Anterior cingulate cortex (tissue), 58 donors: ENCODE measurements at regions not wholly inside any gene's neighbourhood (a gene's known extent, or its start where the extent isn't known, plus 50 kb on each side); places are given as distances from the start of the nearest gene placed in this dataset.

Experiments
- DNase-seq, 58 donors: peaks; one replicate each; lab custom pipeline; 2025; lab: John Stamatoyannopoulos, UW

GRCh38 chr11:15610881-15611280 lies 496.2 kb downstream of the INSC start:
- DNase-seq = no peak

DNA sequence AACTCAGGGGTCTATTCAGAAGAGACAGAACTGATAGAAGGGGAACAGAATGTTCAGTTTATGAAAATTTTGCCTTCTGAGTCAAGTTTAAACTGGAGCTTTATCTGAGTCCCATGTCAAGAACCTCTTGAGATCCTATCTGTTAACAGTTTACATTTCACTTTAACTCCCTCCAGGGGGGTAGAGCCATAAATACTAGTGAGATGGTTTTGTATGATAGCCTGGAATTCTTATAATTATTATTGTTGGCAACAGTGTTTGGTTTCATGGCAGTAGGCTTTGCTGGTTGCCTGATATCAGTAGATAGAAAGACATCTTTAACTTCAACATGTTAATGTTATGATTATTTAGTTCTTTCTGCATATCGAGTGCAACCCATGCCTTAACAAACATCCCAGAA lies 498.5 kb downstream of the INSC start:
- no peak for DNase-seq

DNA sequence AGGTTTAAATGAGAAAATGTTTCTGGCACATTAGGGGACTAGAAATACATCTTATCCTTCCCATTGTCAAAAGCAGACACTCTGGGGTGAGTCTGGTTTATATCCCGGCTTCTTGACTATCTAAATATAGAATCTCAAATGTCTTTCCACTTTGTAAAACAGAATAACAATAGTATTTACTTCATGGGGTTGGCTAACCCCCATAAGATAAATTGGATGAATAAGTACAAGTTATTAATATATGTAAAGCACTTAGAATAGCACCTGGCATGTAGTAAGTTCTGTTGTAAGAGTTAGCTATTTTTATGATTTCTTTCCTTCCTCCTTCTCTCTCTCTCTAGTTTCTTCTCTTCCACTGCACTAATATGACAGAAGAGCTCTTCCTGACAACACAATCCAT lies 499.1 kb downstream of the INSC start:
- DNase-seq = no peak

DNA sequence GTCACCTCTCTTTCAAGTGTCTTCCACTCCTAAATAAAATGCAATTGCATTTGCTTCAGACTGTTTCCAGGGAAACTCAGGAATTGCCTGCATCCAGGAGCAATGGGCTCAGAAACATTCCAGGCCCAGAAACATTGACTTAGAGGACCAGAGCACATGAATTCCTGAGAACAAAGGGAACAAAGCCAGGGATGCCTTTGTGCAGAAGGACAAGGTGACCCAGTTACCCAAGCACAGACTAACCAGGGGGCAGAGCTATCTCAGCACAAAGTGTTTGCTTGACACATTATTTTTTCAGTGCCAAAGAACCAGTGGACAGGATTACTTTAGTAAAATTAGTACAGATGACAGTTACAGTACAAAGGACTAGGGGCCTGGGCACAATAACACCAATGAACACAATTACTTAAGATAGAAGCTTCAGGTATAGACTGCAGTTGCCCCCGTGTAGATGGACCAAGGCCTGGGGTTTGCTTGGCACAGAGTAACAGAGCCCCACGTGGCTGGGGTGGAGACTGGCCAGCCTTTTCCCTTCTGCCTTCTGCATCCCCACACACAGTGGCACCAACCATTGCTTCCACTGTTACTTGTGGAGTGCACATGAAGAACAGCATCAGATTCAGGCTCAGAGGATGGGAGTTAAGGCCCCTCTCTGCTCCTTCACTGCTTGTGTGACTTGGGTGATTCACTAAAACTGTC lies 500.8 kb downstream of the INSC start:
- DNase-seq = peak in 3 of 58 donors; percentile 2 to 26 (median 4)

GRCh38 chr11:15616130-15617105 lies 501.7 kb downstream of the INSC start:
- no peak for DNase-seq

GRCh38 chr11:15617126-15617525 lies 502.4 kb downstream of the INSC start:
- no peak for DNase-seq

DNA sequence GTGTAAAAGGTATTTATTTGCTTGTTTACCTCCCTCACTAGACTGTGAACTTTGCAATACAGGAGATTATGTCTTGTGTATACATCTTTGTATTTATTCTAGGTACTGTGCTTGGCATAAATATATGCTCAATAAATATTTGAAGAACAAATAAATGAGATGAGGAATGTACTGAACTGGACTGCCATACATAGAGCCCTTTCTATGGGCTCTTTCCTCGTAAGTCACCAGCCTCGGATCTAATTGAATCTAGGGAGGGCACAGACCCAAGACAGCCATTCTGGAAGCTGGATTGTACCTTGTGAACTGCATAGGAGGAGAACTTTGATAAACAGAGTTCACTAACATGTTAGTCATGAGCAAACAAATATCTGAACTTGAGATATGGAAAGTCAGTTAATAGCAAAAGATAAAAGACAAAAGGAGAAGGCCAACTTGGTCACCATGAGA lies 503.9 kb downstream of the INSC start:
- DNase-seq = no peak

DNA sequence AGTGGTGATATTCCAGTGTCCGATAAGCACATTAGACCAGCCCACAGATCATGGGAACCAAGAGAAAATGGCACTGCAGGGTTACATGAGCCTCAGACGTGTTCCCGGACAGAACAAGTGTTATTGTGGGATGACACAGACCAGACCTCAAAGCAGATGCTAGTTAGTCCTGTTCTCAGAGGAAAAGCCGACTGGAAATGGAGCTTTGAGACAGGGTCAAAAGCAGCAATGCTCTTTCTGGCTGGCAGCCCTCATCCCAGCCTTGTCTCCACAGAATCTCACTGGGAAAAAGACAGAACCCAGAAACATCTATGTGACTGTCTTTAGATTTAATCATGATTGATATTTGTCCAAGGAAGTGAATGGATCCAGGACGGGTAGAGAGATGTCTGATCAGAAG lies 506.8 kb downstream of the INSC start:
- no peak for DNase-seq

DNA sequence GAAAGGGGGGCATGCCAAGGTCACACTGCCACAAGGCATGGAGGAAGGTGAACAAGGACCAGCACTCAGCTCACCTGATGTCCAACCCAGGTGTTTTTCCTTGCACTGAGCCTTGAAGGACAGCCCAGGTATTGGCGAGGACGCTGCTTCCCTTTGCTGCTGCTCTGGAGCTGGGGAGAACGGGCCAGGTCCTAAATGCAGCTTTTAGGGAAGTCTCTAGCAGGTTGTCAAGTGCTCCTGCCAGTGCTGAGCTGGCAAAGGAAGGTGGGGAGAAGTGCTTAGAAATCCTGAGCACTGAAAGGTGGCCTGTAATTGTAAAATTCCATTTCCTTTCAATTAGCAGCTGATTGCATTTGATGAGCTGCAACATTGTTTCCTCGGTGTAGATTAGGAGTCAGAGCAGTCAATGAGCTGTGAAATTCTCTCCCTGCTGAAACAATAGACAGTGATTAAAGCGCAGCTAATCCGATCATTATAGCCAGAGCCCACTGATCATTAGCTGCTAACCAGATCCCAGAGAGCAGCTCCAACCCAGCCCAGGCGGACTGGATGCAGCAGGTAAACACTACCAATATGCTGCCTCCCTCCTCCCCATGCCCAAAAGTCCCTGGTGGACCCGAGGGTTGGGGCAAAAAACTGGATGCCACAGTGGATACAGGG lies 507.6 kb downstream of the INSC start:
- DNase-seq = no peak

DNA sequence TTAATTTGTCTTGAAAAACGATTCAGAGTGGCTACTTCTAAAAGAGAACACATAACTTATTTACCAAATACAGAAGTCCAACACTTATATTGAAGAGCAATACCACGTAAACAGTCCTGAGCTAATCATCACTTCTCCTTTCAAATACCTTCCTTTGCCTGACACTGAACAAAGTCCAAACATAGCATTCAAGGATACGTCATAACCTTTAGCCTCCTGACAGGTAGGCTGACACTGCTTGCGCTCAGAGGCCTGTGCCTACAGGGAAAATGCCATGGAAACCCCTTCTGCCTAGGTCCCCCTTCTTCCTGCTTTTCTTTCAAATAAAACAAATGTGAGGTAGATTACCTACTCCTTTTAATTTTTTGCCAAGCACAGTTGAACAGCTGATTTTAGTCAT lies 510.0 kb downstream of the INSC start:
- DNase-seq = no peak

DNA sequence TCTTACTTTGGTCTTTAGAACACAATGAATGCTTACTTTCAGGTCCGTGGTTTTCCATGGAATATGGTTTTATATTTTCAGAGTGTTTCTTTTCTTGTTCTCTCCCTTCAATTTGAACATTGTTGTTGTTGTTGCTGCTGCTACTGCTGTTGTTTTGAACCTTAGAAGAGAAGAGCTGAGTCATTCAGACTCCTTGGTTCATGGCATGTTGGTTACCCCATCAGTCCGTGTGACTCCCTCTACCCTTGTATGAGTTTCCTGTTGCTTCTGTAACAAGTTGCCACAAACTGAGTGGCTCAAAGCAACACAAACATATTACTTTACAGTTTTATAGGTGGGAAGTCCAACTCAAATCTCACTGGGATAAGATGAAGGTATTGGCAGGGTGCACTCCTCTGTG lies 511.0 kb downstream of the INSC start:
- no peak for DNase-seq

GRCh38 chr11:15627560-15627959 lies 512.8 kb downstream of the INSC start:
- DNase-seq = no peak

- DNase-seq = no peak
Observed at GRCh38 chr11:15629690-15630321, 515.1 kb downstream of the INSC start.

DNA sequence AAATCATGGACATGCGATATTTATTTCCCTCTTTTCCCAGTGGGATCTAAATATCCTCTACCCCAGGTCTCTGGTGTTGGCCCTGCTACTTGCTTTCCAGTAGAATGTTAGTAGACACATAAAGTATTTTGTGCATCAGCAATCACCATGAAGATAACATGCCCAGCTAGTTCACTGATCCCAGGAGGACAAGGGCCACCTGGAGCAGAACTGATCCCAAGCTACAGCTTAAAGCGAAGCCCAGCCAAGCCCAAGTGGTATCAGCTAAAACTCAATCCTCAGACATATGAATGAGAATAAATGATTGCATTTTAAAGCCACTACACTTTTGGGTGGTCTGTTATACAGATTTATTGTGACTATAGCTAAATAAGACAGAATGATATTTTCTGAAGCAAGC lies 516.2 kb downstream of the INSC start:
- no peak for DNase-seq

DNA sequence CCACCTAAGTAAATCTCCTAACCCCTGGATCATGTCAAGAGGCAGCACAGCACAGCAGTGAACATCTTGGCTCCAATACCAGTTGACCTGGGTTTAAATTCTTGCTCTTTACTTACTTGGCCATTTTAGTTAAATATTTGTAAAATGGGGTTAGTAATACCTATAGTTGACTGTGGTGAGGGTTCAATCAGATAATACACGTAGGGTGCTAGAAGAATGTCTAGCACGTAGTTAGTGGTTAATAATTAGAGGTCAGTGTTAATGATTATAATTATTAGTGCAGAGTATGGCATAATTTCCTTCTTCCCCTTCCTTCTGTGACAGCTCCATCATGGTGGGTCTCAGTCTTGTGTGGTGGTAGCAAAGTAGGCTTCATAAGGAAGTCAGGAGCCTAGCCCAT lies 520.8 kb downstream of the INSC start:
- no peak for DNase-seq

- DNase-seq = no peak
Observed at GRCh38 chr11:15636521-15637089, 521.9 kb downstream of the INSC start.

- DNase-seq = no peak
Observed at GRCh38 chr11:15638386-15638787, 523.7 kb downstream of the INSC start.

DNA sequence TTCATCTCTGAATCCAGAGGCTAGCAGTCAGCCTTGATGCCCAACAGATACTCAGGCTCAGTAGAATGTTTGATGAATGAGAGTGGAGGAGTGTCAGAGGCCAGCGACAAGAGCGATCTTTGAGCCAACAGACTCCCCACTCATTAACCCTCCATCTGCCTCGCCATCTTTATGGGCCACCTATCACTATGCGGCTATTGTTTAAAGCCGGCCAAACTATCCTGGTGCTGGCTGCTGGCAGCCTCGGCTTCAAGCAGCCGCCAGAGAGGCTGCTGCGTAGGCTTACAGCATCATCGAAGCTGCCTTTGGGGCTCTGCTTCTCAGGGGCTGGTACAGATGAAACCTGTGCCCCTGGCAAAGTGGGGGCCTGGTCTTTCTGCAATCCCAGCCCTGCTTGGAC lies 525.6 kb downstream of the INSC start:
- peak in 1 of 58 donors; percentile 2 for DNase-seq

- DNase-seq = peak in 11 of 58 donors; percentile 3 to 18 (median 8)
Observed at GRCh38 chr11:15641271-15642045, 526.7 kb downstream of the INSC start.
